ENCODE measurements at regions not wholly inside any gene's neighbourhood (a gene's known extent, or its start where the extent isn't known, plus 50 kb on each side); places are given as distances from the start of the nearest gene placed in this dataset.

GRCh38 chr18:57089702-57090101, 57.2 kb upstream of the BOD1L2 start:
- Histone ChIP-seq H2AFZ (ENCODE audit: low read length) (no peak overlapping the region), H3K4me1 (ENCODE audit: insufficient read depth, low read length) (peaks cover 10% of the 10 kb centered on the region; the same call in 1 of the 2 replicates), H3K27me3 (ENCODE audit: low read length) (peaks cover 38% of the 10 kb centered on the region), H3K9me3 (ENCODE audit: low read length) (no peaks in the 10 kb centered on the region), H3K36me3 (ENCODE audit: low read depth, low read length) (no peaks in the 10 kb centered on the region), H3K79me2 (ENCODE audit: low read length) (no peaks in the 10 kb centered on the region), H3K27ac (ENCODE audit: low read length) (no peak overlapping the region), H3K9me2 (replicated peaks; ENCODE audit: low read length) (no peaks in the 10 kb centered on the region), H4K20me1 (ENCODE audit: low read length) (no peaks in the 10 kb centered on the region), H3K4me3 (ENCODE audit: low read length) (no peak overlapping the region), H3F3A (ENCODE audit: low read length, unreplicated experiment) (no peaks in the 10 kb centered on the region), H3K9ac (ENCODE audit: low read length) (no peak overlapping the region), H3K4me2 (ENCODE audit: low read length) (no peak overlapping the region)
- intact Hi-C loops (cut with micrococcal nuclease), result no loop called here
- CTCF ChIA-PET, result no interaction called here
- TF ChIP-seq EZH2 (IDR thresholded peaks at IDR 0.05; ENCODE audit: low read length, unreplicated experiment) (no peak), EZH2phosphoT487 (IDR thresholded peaks at IDR 0.05; ENCODE audit: borderline replicate concordance, low read length) (no peak), CTCF (conservative IDR thresholded peaks at IDR 0.05; ENCODE audit: low read depth, low read length) (no peak)
- DNase-seq, result no peak
- BruUV-seq (replicated peaks), result no TSS peak
- POLR2A ChIA-PET (ENCODE audit: unreplicated experiment), result no interaction called here
- ATAC-seq, result no peak

GRCh38 chr18:57091231-57091630, 55.7 kb upstream of the BOD1L2 start:
- Histone ChIP-seq H3K79me2 (ENCODE audit: low read length) (no peaks in the 10 kb centered on the region), H2AFZ (ENCODE audit: low read length) (no peak overlapping the region), H3F3A (ENCODE audit: low read length, unreplicated experiment) (no peaks in the 10 kb centered on the region), H3K4me1 (ENCODE audit: insufficient read depth, low read length) (peaks cover 5% of the 10 kb centered on the region; the same call in 1 of the 2 replicates), H3K27me3 (ENCODE audit: low read length) (peaks cover 48% of the 10 kb centered on the region), H3K4me2 (ENCODE audit: low read length) (no peak overlapping the region), H3K9me3 (ENCODE audit: low read length) (no peaks in the 10 kb centered on the region), H3K36me3 (ENCODE audit: low read depth, low read length) (no peaks in the 10 kb centered on the region), H3K9ac (ENCODE audit: low read length) (no peak overlapping the region), H3K4me3 (ENCODE audit: low read length) (no peak overlapping the region), H3K9me2 (replicated peaks; ENCODE audit: low read length) (no peaks in the 10 kb centered on the region), H3K27ac (ENCODE audit: low read length) (no peak overlapping the region), H4K20me1 (ENCODE audit: low read length) (no peaks in the 10 kb centered on the region)
- TF ChIP-seq EZH2phosphoT487 (IDR thresholded peaks at IDR 0.05; ENCODE audit: borderline replicate concordance, low read length) (no peak), EZH2 (IDR thresholded peaks at IDR 0.05; ENCODE audit: low read length, unreplicated experiment) (no peak), CTCF (conservative IDR thresholded peaks at IDR 0.05; ENCODE audit: low read depth, low read length) (no peak)
- no TSS peak for BruUV-seq (replicated peaks)
- DNase-seq (no peak), ATAC-seq (no peak)
- POLR2A ChIA-PET (ENCODE audit: unreplicated experiment), result no interaction called here
- intact Hi-C loops (cut with micrococcal nuclease), result no loop called here
- CTCF ChIA-PET, result no interaction called here

DNA sequence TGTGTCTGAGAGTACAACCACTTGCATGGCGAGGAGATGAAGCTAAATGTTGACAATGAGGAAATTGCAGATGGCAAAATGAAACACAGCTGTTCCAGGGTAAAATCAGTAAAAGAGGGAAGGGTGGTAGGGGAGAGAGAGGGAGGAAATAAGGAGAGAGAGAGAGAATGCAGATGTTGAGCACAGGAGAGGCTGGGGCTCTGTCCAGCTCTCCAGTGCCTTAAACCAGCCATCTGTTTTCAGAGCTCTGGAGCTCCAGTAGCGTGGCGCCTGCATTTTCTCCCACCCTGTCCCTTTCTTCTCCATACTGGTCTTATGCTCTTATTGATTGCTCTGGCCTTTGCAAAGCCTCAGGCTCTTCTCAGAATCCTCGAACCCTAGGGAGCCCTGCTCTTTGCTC, 52.7 kb upstream of the BOD1L2 start:
- Histone ChIP-seq H3K27ac (ENCODE audit: low read length) (no peak overlapping the region), H3K79me2 (ENCODE audit: low read length) (no peaks in the 10 kb centered on the region), H3K4me1 (ENCODE audit: insufficient read depth, low read length) (no peaks in the 10 kb centered on the region), H3K27me3 (ENCODE audit: low read length) (peaks cover 48% of the 10 kb centered on the region), H3K9me2 (replicated peaks; ENCODE audit: low read length) (no peaks in the 10 kb centered on the region), H4K20me1 (ENCODE audit: low read length) (no peaks in the 10 kb centered on the region), H3F3A (ENCODE audit: low read length, unreplicated experiment) (no peaks in the 10 kb centered on the region), H3K4me3 (ENCODE audit: low read length) (no peak overlapping the region), H2AFZ (ENCODE audit: low read length) (no peak overlapping the region), H3K4me2 (ENCODE audit: low read length) (no peak overlapping the region), H3K9ac (ENCODE audit: low read length) (no peak overlapping the region), H3K36me3 (ENCODE audit: low read depth, low read length) (no peaks in the 10 kb centered on the region), H3K9me3 (ENCODE audit: low read length) (no peaks in the 10 kb centered on the region)
- TF ChIP-seq EZH2phosphoT487 (IDR thresholded peaks at IDR 0.05; ENCODE audit: borderline replicate concordance, low read length) (no peak), CTCF (conservative IDR thresholded peaks at IDR 0.05; ENCODE audit: low read depth, low read length) (no peak), EZH2 (IDR thresholded peaks at IDR 0.05; ENCODE audit: low read length, unreplicated experiment) (no peak)
- ChIA-PET CTCF (no interaction called here), POLR2A (ENCODE audit: unreplicated experiment) (no interaction called here)
- intact Hi-C loops (cut with micrococcal nuclease), result no loop called here
- no peak for DNase-seq
- BruUV-seq (replicated peaks), result no TSS peak
- ATAC-seq, result no peak
